Activated naive CD4-positive, alpha-beta T cell treated with anti-CD3 and anti-CD28 coated beads for 36 hours (primary cell): ENCODE measurements at regions not wholly inside any gene's neighbourhood (a gene's known extent, or its start where the extent isn't known, plus 50 kb on each side); places are given as distances from the start of the nearest gene placed in this dataset.

ENCODE experiments used
- CTCF ChIA-PET: fragments of 350-600 bp; sonication (Branson Sonifier 250); formaldehyde crosslinking; loops from one replicate; lab custom pipeline; 2021; ENCODE audit warnings: antibody characterized with exemption; lab: Charles Lee
- DNase-seq: peaks from one replicate; pipeline ENCODE4 v3.0.0-alpha.2; 2020
- H3K27ac Mint-ChIP-seq: one replicate; pipeline ENCODE4 v1.8.0; 2021; ENCODE audit warnings: mild to moderate bottlenecking, mixed read lengths
- H3K27me3 Mint-ChIP-seq: one replicate; pipeline ENCODE4 v1.8.0; 2021; ENCODE audit warnings: low read depth, mixed read lengths
- H3K36me3 Mint-ChIP-seq: one replicate; pipeline ENCODE4 v1.8.0; 2021; ENCODE audit warnings: low read depth, mixed read lengths
- H3K4me1 Mint-ChIP-seq: one replicate; pipeline ENCODE4 v1.8.0; 2021; ENCODE audit warnings: low read depth, mixed read lengths
- H3K4me3 Mint-ChIP-seq: one replicate; pipeline ENCODE4 v1.8.0; 2021; ENCODE audit warnings: mild to moderate bottlenecking, moderate library complexity, mixed read lengths
- H3K9me3 Mint-ChIP-seq: one replicate; pipeline ENCODE4 v1.8.0; 2021; ENCODE audit warnings: mixed read lengths
- intact Hi-C: fragments of 100-400 bp; cut with micrococcal nuclease; formaldehyde crosslinking; loops from one replicate; pipeline ENCODE4 v1.15.1; 2023

DNA sequence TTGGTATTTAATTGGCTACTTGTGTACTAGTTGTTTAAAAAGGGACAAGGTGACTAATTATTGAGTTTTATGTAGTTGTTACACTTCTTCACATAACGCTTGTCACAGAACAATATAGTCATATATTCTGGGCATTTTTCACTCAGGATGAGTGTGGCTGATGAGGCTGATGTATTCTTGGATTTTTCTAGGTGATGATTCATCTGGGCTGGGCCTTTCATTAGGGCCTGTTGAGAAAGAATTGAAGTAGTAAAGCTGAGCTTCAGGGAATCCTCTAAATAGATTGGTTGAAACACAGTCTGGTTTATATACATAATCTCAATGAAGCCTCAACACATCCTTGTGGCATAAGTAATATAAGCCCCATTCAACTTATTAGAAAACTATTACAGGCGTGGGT, 445.7 kb downstream of the DAD1 start:
- Mint-ChIP-seq H3K4me3 (no peak overlapping the region), H3K27me3 (no peaks in the 10 kb centered on the region), H3K27ac (no peak overlapping the region), H3K9me3 (no peaks in the 10 kb centered on the region), H3K36me3 (no peaks in the 10 kb centered on the region), H3K4me1 (peaks cover 2% of the 10 kb centered on the region)
- DNase-seq = no peak
- intact Hi-C loops = no loop called here
- CTCF ChIA-PET = no interaction called here

DNA sequence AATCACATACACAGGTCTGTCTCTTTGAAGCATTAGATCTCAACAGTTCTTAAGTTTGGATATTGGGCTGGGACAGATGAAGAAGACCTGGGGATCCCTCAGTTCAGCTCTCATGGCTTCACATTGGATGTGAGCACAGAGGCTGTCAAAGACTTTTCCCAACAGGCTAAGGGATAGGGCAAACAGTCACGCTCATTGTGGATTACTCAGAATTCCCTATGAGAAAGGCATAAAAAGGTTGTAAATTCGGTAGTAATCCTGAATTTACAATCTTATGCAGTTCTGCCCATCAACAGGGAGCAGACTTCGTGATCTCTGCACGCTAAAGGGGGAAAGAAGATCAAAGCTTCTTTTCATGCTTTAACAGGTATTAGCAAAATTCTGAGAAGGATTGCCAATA, 448.4 kb downstream of the DAD1 start:
- Mint-ChIP-seq H3K9me3 (no peaks in the 10 kb centered on the region), H3K36me3 (no peaks in the 10 kb centered on the region), H3K4me1 (no peaks in the 10 kb centered on the region), H3K4me3 (no peak overlapping the region), H3K27ac (no peak overlapping the region), H3K27me3 (no peaks in the 10 kb centered on the region)
- intact Hi-C loops = no loop called here
- CTCF ChIA-PET = no interaction called here
- no peak for DNase-seq

DNA sequence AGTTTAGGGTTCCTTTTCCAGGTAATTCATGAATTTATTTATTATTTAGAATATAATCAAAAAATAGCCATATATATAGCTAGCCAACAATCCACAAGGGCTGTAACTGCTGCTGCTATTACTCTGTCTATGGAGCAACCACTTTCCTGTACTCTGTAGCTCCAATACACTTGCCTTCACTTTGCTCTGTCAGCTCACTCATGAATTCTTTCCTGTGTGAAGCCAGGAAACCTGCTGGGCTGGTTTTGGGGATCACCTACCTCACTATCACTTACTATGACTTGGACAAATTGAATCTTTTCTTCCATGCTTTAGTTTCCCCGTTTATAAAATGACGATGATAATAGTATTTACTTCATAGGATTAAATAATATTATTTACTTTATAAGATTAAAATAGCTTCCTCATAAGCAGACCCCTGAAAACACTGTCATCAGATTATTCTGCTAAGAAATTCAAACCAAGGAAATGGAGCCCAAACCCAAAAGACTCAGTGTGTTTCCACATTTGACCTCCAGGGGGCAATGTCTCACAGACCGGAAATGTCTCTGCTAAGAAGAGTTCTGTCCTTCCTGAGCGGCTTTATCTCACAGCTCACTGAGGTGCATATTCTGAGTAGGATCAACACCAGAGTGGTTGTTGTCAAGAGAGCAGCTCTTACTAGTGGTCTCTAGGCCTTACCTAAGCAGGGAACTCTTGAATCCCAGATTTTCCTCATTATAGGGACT, 457.1 kb downstream of the DAD1 start:
- peak; percentile 52 for DNase-seq
- Mint-ChIP-seq H3K27me3 (no peaks in the 10 kb centered on the region), H3K36me3 (no peaks in the 10 kb centered on the region), H3K9me3 (no peaks in the 10 kb centered on the region), H3K4me3 (no peak overlapping the region), H3K27ac (no peak overlapping the region), H3K4me1 (peaks cover 3% of the 10 kb centered on the region)
- CTCF ChIA-PET = interaction anchor here (0.6 to 1.7 kb wide), 9 partner anchors 8 to 410 kb away, joined by 3 to 6 read pairs (median 4); no protein-coding TSS in a partner anchor
- intact Hi-C loops = no loop called here

DNA sequence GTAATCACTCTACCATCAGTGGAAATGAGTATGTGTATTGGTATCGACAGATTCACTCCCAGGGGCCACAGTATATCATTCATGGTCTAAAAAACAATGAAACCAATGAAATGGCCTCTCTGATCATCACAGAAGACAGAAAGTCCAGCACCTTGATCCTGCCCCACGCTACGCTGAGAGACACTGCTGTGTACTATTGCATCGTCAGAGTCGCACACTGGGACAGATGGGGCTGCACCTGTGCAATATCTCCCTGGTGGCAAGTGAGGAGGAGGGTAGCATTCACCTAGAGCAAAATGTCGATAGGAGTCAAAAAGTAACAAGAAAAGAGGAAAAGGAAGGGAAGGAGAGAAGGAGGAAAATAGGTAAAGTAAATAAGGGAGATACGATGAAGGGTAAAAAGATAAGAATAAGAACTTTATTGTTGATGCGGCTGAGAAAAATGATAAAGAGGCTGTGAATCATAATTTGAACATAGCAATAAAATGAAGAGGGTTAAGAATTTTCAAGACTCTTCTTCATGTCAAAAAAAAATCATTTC, 450.5 kb upstream of the OR4E1 start:
- H3K27ac Mint-ChIP-seq = peak overlapping the region; percentile 93
- H3K4me1 Mint-ChIP-seq = peaks cover 18% of the 10 kb centered on the region
- intact Hi-C loops = loop anchor here (5.0 to 10.0 kb wide), 4 partner anchors 38 to 731 kb away; no protein-coding TSS in a partner anchor
- H3K36me3 Mint-ChIP-seq = no peaks in the 10 kb centered on the region
- CTCF ChIA-PET = interaction anchor here (1.1 to 1.4 kb wide), 2 partner anchors 8 to 441 kb away, joined by 4 to 6 read pairs; no protein-coding TSS in a partner anchor
- no peaks in the 10 kb centered on the region for H3K27me3 Mint-ChIP-seq
- no peaks in the 10 kb centered on the region for H3K9me3 Mint-ChIP-seq
- DNase-seq = no peak
- H3K4me3 Mint-ChIP-seq = peak overlapping the region; percentile 79

DNA sequence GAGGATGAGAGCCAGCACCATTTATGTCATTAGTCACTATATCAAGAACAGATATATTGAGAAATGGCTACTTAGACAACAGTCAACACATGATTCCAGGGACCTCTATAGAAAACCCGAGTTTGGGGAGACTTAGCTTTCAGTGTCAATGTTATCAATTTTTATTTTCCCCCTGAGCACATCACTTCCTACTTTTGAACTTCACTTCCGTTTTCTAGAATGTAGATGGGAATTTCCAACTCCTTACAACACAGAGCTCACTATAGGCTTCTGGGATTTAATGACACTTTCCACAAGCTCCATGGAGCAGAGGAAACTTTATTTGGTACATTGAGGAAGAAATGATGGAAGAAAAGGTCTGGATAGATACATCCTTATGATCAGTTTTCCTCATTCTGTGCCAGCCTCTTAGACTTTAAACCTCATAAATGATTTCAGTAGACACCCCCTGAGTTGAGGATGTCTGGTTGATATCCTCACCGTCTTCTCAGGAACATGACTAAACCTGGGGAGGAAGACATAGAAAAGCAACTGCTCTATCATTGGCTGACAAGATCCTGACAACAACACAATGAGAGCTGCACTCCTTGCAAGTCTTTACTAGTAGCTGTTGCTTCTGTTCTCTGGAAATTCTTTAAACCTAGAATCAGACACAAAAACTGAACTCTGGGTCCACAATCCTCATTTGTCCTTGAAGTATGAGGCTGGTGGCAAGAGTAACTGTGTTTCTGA, 449.4 kb upstream of the OR4E1 start:
- intact Hi-C loops = loop anchor here (5.0 to 10.0 kb wide), 4 partner anchors 39 to 732 kb away; no protein-coding TSS in a partner anchor
- no peaks in the 10 kb centered on the region for H3K9me3 Mint-ChIP-seq
- no peak for DNase-seq
- peak overlapping the region; percentile 79 for H3K4me3 Mint-ChIP-seq
- H3K36me3 Mint-ChIP-seq = no peaks in the 10 kb centered on the region
- no peaks in the 10 kb centered on the region for H3K27me3 Mint-ChIP-seq
- CTCF ChIA-PET = interaction anchor here (0.6 to 2.0 kb wide), 15 partner anchors 8 to 714 kb away, joined by 3 to 7 read pairs (median 4); no protein-coding TSS in a partner anchor
- peaks cover 20% of the 10 kb centered on the region for H3K4me1 Mint-ChIP-seq
- peak overlapping the region; percentile 93 for H3K27ac Mint-ChIP-seq

DNA sequence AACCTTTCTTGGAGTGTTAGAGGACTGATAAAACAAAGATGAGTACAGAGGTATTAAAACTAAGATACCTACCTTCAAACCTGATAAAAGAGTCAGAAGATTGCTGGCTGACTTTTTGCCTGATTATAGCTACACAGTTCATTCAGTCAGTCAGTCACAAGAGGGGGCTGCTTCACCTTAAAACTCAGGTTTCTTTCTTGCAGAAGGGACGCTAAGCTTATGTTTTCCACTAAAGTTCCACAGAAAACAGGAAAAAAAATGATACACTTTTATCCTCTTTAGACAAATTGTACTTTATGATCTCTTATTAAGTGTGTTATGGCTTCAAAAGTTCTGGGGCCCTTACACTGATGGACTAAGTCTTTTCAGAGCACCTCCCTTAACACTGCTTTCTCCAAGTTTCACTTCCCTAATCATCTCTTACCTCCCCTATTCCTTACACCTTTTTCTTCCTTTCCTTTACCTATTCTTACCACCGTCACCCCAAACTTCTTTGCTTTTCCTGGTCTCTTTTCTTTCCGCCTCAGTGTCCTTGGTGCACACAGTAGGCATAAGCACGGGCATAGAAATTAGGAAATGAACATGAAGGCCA, 448.7 kb upstream of the OR4E1 start:
- peaks cover 20% of the 10 kb centered on the region for H3K4me1 Mint-ChIP-seq
- H3K27ac Mint-ChIP-seq = peak overlapping the region; percentile 93
- H3K27me3 Mint-ChIP-seq = no peaks in the 10 kb centered on the region
- H3K9me3 Mint-ChIP-seq = no peaks in the 10 kb centered on the region
- DNase-seq = peak; percentile 39
- no peaks in the 10 kb centered on the region for H3K36me3 Mint-ChIP-seq
- intact Hi-C loops = loop anchor here (5.0 to 10.0 kb wide), 4 partner anchors 40 to 732 kb away; no protein-coding TSS in a partner anchor
- CTCF ChIA-PET = interaction anchor here (0.6 to 2.0 kb wide), 11 partner anchors 9 to 434 kb away, joined by 3 to 7 read pairs (median 4); no protein-coding TSS in a partner anchor
- H3K4me3 Mint-ChIP-seq = peak overlapping the region; percentile 79

DNA sequence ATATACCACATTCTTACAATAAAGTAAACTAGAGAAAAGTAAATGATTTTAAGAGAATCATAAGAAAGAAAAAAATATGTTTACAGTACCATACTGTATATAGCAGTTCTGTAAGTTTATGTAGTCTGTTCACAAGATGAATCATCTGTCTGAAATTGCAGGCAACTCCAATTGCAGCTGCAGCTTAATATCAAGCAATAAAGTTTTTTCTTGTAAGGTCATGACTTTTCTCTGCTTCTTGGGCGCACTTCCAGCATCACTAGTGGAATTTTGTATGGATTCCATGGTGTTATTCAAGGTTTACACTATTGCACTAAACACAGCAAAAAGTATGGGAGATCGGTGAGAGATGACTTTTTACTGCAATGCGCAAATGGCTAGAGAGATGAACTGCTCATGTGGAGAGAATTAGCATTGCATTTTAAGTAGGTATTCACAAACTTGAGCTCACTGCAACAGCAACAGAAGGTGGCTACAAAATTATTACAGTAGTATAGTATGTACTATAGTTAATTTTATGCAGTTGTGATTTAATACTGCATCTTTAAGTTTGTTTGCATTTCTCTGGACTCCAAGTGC, 445.4 kb upstream of the OR4E1 start:
- H3K4me3 Mint-ChIP-seq = peak overlapping the region; percentile 58
- H3K27ac Mint-ChIP-seq = peak overlapping the region; percentile 77
- no peaks in the 10 kb centered on the region for H3K27me3 Mint-ChIP-seq
- no peaks in the 10 kb centered on the region for H3K9me3 Mint-ChIP-seq
- intact Hi-C loops = no loop called here
- CTCF ChIA-PET = no interaction called here
- no peaks in the 10 kb centered on the region for H3K36me3 Mint-ChIP-seq
- peaks cover 21% of the 10 kb centered on the region for H3K4me1 Mint-ChIP-seq
- DNase-seq = no peak

DNA sequence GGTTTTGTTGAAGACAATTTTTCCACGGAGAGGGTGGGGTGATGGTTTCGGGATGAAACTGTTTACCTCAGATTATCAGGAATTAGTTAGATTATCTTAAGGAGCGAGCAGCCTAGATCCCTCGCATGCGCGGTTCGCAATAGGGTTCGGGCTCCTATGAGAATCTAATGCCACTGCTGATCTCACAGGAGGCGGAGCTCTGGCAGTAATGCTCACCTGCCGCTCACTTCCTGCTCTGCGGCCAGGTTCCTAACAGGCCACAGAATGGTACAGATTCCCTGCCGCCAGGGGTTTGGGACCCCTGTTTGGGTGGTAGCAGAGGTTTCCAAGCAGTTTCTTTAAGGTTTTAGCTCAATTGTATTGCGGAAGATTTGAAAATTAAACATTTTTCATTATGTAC, 439.8 kb upstream of the OR4E1 start:
- Mint-ChIP-seq H3K36me3 (no peaks in the 10 kb centered on the region), H3K4me3 (peak overlapping the region; percentile 63), H3K27me3 (no peaks in the 10 kb centered on the region), H3K4me1 (peaks cover 11% of the 10 kb centered on the region), H3K9me3 (no peaks in the 10 kb centered on the region), H3K27ac (peak overlapping the region; percentile 87)
- intact Hi-C loops = loop anchor here (2.0 kb wide), 1 partner anchor 443 kb away; no protein-coding TSS in a partner anchor
- CTCF ChIA-PET = interaction anchor here (0.9 to 1.3 kb wide), 2 partner anchors 18 to 67 kb away, joined by 3 to 4 read pairs; no protein-coding TSS in a partner anchor
- no peak for DNase-seq

DNA sequence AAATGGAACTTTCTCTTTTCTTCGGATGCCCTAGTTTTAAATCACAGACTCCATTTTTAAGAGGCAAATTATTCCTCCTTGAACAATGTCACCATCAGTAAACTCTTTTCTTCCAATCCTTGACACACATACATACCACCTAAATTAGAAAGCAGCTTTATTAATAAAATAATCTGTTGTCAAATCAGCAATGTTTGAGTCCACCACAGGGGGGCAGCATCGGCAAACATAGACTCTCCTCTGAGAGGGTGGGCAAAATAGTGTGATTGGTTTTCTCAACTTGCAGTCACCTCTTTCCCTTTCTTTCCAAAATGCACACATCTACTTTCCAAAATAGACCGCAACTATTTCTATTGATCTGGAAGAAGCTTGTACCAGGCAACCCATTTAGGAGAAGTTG, 438.4 kb upstream of the OR4E1 start:
- intact Hi-C loops = loop anchor here (2.0 kb wide), 1 partner anchor 445 kb away; no protein-coding TSS in a partner anchor
- CTCF ChIA-PET = interaction anchor here (0.6 to 1.2 kb wide), 7 partner anchors 10 to 458 kb away, joined by 3 to 5 read pairs (median 3); no protein-coding TSS in a partner anchor
- no peaks in the 10 kb centered on the region for H3K27me3 Mint-ChIP-seq
- peak; percentile 67 for DNase-seq
- H3K36me3 Mint-ChIP-seq = no peaks in the 10 kb centered on the region
- H3K27ac Mint-ChIP-seq = peak overlapping the region; percentile 87
- peak overlapping the region; percentile 79 for H3K4me3 Mint-ChIP-seq
- H3K4me1 Mint-ChIP-seq = peaks cover 22% of the 10 kb centered on the region
- no peaks in the 10 kb centered on the region for H3K9me3 Mint-ChIP-seq

DNA sequence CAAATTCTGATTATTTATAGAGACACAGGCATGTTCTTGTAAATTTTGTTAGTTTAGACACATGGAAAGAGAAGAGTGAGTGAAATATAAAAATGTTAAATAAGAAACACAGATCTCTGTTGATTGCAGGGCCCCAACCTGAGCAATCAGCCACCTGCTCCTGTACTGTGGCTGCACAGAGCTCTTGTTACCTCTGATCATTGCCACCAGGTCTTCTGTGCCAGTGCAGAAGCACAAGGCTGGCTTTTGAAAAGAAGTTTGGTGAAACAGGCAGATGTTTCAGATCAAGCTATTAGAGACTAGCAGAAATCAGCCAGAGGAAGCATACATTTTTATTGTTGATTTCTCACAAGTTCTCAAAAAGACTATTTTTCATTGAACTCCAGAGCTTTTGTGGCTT, 434.1 kb upstream of the OR4E1 start:
- Mint-ChIP-seq H3K36me3 (no peaks in the 10 kb centered on the region), H3K4me3 (peak overlapping the region; percentile 4), H3K4me1 (peaks cover 32% of the 10 kb centered on the region), H3K27me3 (no peaks in the 10 kb centered on the region), H3K9me3 (no peaks in the 10 kb centered on the region), H3K27ac (peak overlapping the region; percentile 82)
- DNase-seq = no peak
- CTCF ChIA-PET = interaction anchor here (1.2 kb wide), 1 partner anchor 15 kb away, joined by 3 read pairs; no protein-coding TSS in a partner anchor
- intact Hi-C loops = loop anchor here (5.0 kb wide), 1 partner anchor 35 kb away; no protein-coding TSS in a partner anchor
